IMR-90 (cell line): ENCODE measurements at regions not wholly inside any gene's neighbourhood (a gene's known extent, or its start where the extent isn't known, plus 50 kb on each side); places are given as distances from the start of the nearest gene placed in this dataset.

Experiments
- ATAC-seq: fragments of 200-7000 bp; cut with Tn5 transposase; 2 replicates; pipeline ENCODE4 v1.9.1; 2020; ENCODE audit warnings: low read depth, mild to moderate bottlenecking, moderate library complexity
- BruUV-seq: library from RNA; stranded (reverse); fragments of 400-500 nt; replicated peaks from 2 replicates; lab custom pipeline; 2021; lab: Mats Ljungman, UMichigan
- CTCF ChIA-PET: fragments of 300-600 bp; formaldehyde crosslinking; extraction: SDS; loops from one replicate; lab custom pipeline; 2021; ENCODE audit warnings: antibody characterized with exemption; lab: Yijun Ruan, JAX
- POLR2A ChIA-PET: fragments of 300-600 bp; sonication (Branson Sonifier 250); formaldehyde crosslinking; loops from one replicate; lab custom pipeline; 2022; ENCODE audit warnings: antibody characterized with exemption; ENCODE audit not compliant: unreplicated experiment; lab: Charles Lee
- DNase-seq: peaks from one replicate; pipeline ENCODE4 v3.0.0; 2013
- H2AFZ ChIP-seq: replicated peaks from 2 replicates; pipeline ENCODE3; 2013; ENCODE audit warnings: low read length, mild to moderate bottlenecking; ENCODE audit not compliant: poor library complexity
- H2AK5ac ChIP-seq: 2 replicates; pipeline ENCODE4 v1.6.1; 2013; ENCODE audit warnings: low read depth, low read length, inconsistent platforms
- H2AK9ac ChIP-seq: replicated peaks from 2 replicates; pipeline ENCODE3; 2013; ENCODE audit warnings: mild to moderate bottlenecking, low read depth, low read length, moderate library complexity; ENCODE audit not compliant: poor library complexity
- H2BK120ac ChIP-seq: 2 replicates; pipeline ENCODE4 v1.6.1; 2013; ENCODE audit warnings: low read depth, low read length, inconsistent platforms
- H2BK15ac ChIP-seq: 3 replicates; pipeline ENCODE4 v1.6.1; 2013; ENCODE audit warnings: low read depth, low read length, inconsistent platforms
- H2BK20ac ChIP-seq: 2 replicates; pipeline ENCODE4 v1.6.1; 2013; ENCODE audit warnings: low read depth, mild to moderate bottlenecking, inconsistent platforms, low read length, moderate library complexity
- H2BK5ac ChIP-seq: 2 replicates; pipeline ENCODE4 v1.6.1; 2013; ENCODE audit warnings: mild to moderate bottlenecking, low read depth, low read length, inconsistent platforms; ENCODE audit not compliant: poor library complexity, severe bottlenecking
- H3K14ac ChIP-seq: replicated peaks from 2 replicates; pipeline ENCODE4 v1.6.1; 2013; ENCODE audit warnings: low read depth, low read length, inconsistent platforms
- H3K18ac ChIP-seq: 2 replicates; pipeline ENCODE4 v1.6.1; 2013; ENCODE audit warnings: low read depth, low read length, control low read depth
- H3K23ac ChIP-seq: 2 replicates; pipeline ENCODE4 v1.6.1; 2013; ENCODE audit warnings: low read depth, low read length, inconsistent platforms
- H3K27ac ChIP-seq: 2 replicates; pipeline ENCODE4 v1.5.1; 2013; ENCODE audit warnings: mild to moderate bottlenecking, control low read depth, low read length; ENCODE audit not compliant: insufficient read depth
- H3K27me3 ChIP-seq: 2 replicates; pipeline ENCODE4 v1.6.1; 2013; ENCODE audit warnings: low read length; ENCODE audit not compliant: control insufficient read depth, insufficient read depth
- H3K36me3 ChIP-seq: 2 replicates; pipeline ENCODE4 v1.6.1; 2013; ENCODE audit warnings: low read length, mixed read lengths; ENCODE audit not compliant: control insufficient read depth, insufficient read depth
- H3K4ac ChIP-seq: 2 replicates; pipeline ENCODE4 v1.6.1; 2013; ENCODE audit warnings: low read depth, low read length, inconsistent platforms
- H3K4me1 ChIP-seq: 2 replicates; pipeline ENCODE4 v1.6.1; 2013; ENCODE audit warnings: low read length, mixed read lengths; ENCODE audit not compliant: control insufficient read depth, insufficient read depth
- H3K4me2 ChIP-seq: 2 replicates; pipeline ENCODE4 v1.6.1; 2013; ENCODE audit warnings: low read depth, mild to moderate bottlenecking, control low read depth, low read length, moderate library complexity
- H3K4me3 ChIP-seq: 2 replicates; pipeline ENCODE4 v1.5.1; 2013; ENCODE audit warnings: low read depth, mild to moderate bottlenecking, control low read depth, low read length, moderate library complexity; ENCODE audit not compliant: insufficient read depth
- H3K56ac ChIP-seq: 2 replicates; pipeline ENCODE4 v1.6.1; 2013; ENCODE audit warnings: low read length, inconsistent platforms; ENCODE audit not compliant: insufficient read depth; ENCODE audit errors: extremely low read depth
- H3K79me1 ChIP-seq, 2 experiments: 2 replicates each; pipeline ENCODE4 v1.6.1; 2013; ENCODE audit warnings: low read length in 2 of 2, inconsistent platforms in 1 of 2, low read depth in 1 of 2
- H3K9ac ChIP-seq: 2 replicates; pipeline ENCODE4 v1.6.1; 2013; ENCODE audit warnings: low read depth, low read length, control low read depth
- H3K9me1 ChIP-seq: 2 replicates; pipeline ENCODE4 v1.6.1; 2013; ENCODE audit warnings: low read length, inconsistent platforms; ENCODE audit not compliant: insufficient read depth
- H3K9me3 ChIP-seq: 2 replicates; pipeline ENCODE4 v1.6.1; 2013; ENCODE audit warnings: low read length; ENCODE audit not compliant: control insufficient read depth, insufficient read depth
- H4K20me1 ChIP-seq: 2 replicates; pipeline ENCODE4 v1.6.1; 2013; ENCODE audit warnings: low read length, inconsistent platforms; ENCODE audit not compliant: insufficient read depth
- H4K5ac ChIP-seq: 2 replicates; pipeline ENCODE4 v1.6.1; 2013; ENCODE audit warnings: mild to moderate bottlenecking, low read depth, low read length, control low read depth
- H4K8ac ChIP-seq, 2 experiments: 2 replicates each; pipeline ENCODE4 v1.6.1; 2013; ENCODE audit warnings: low read depth in 2 of 2, low read length in 2 of 2, control low read depth in 1 of 2, inconsistent platforms in 1 of 2
- H4K91ac ChIP-seq: 2 replicates; pipeline ENCODE4 v1.6.1; 2013; ENCODE audit warnings: low read depth, low read length, inconsistent platforms; ENCODE audit not compliant: insufficient read depth
- BHLHE40 ChIP-seq: fragments of 150-350 bp; IDR thresholded peaks from 2 replicates; pipeline ENCODE4 v1.6.1; 2016; ENCODE audit warnings: mild to moderate bottlenecking, low read depth, low read length
- CEBPB ChIP-seq: IDR thresholded peaks from 2 replicates; pipeline ENCODE4 v1.6.1; 2012; ENCODE audit warnings: low read depth, low read length, improper control_type of control experiment
- CHD1 ChIP-seq: IDR thresholded peaks from 2 replicates; pipeline ENCODE4 v1.6.1; 2012; ENCODE audit warnings: low read depth, low read length, improper control_type of control experiment
- CTCF ChIP-seq: conservative IDR thresholded peaks from 2 replicates; pipeline ENCODE4 v1.5.1; 2012; ENCODE audit warnings: mild to moderate bottlenecking, low read depth, low read length, improper control_type of control experiment
- ELK1 ChIP-seq: fragments of 150-350 bp; IDR thresholded peaks from 2 replicates; pipeline ENCODE4 v1.6.1; 2016; ENCODE audit warnings: low read depth, mild to moderate bottlenecking, low read length, moderate library complexity, borderline replicate concordance
- FOS ChIP-seq: fragments of 150-350 bp; IDR thresholded peaks from 2 replicates; pipeline ENCODE4 v1.6.1; 2016; ENCODE audit warnings: low read depth, low read length
- MAFK ChIP-seq: IDR thresholded peaks from 2 replicates; pipeline ENCODE4 v1.6.1; 2012; ENCODE audit warnings: low read depth, low read length, improper control_type of control experiment
- MAZ ChIP-seq: IDR thresholded peaks from 2 replicates; pipeline ENCODE4 v1.6.1; 2012; ENCODE audit warnings: low read depth, mild to moderate bottlenecking, low read length, improper control_type of control experiment, moderate library complexity, borderline replicate concordance
- MXI1 ChIP-seq: IDR thresholded peaks from 2 replicates; pipeline ENCODE4 v1.6.1; 2012; ENCODE audit warnings: low read depth, mild to moderate bottlenecking, low read length, moderate library complexity, borderline replicate concordance
- NFE2L2 ChIP-seq: fragments of 150-350 bp; IDR thresholded peaks from 2 replicates; pipeline ENCODE4 v1.6.1; 2016; ENCODE audit warnings: low read depth, mild to moderate bottlenecking, low read length
- POLR2A ChIP-seq: IDR thresholded peaks from 2 replicates; pipeline ENCODE4 v1.6.1; 2012; ENCODE audit warnings: mild to moderate bottlenecking, low read depth, low read length
- RAD21 ChIP-seq: IDR thresholded peaks from 2 replicates; pipeline ENCODE4 v1.6.1; 2012; ENCODE audit warnings: low read length, improper control_type of control experiment
- RCOR1 ChIP-seq: IDR thresholded peaks from 2 replicates; pipeline ENCODE4 v1.6.1; 2012; ENCODE audit warnings: mild to moderate bottlenecking, low read length, improper control_type of control experiment; ENCODE audit not compliant: insufficient replicate concordance
- RFX5 ChIP-seq: IDR thresholded peaks from 2 replicates; pipeline ENCODE4 v1.8.0; 2012; ENCODE audit warnings: low read depth, mild to moderate bottlenecking, low read length, moderate library complexity
- SMC3 ChIP-seq: fragments of 150-350 bp; IDR thresholded peaks from 2 replicates; pipeline ENCODE4 v1.6.1; 2016; ENCODE audit warnings: low read depth, mild to moderate bottlenecking, antibody characterized with exemption, low read length, moderate library complexity
- WGBS, 2 experiments: methylation state at CpG; one replicate each; pipeline versions ENCODE4 v1.1.5 to v1.1.7; 2013; ENCODE audit warnings: missing lambda C conversion rate in 2 of 2; ENCODE audit not compliant: insufficient read length in 1 of 2; ENCODE audit errors: extremely low coverage in 2 of 2; 5-methylcytosine and 5-hydroxymethylcytosine counted together
- dilution Hi-C: fragments of 300-500 bp; cut with HindIII; formaldehyde crosslinking; loops from one replicate; pipeline ENCODE4 v1.14.3; 2018; ENCODE audit warnings: low sequenced_read_pairs; ENCODE audit not compliant: unreplicated experiment
- in situ Hi-C: fragments of 300-500 bp; cut with MboI; formaldehyde crosslinking; loops from 3 replicates; pipeline ENCODE4 v1.14.3; 2019; ENCODE audit warnings: low sequenced_read_pairs, inconsistent platforms, mixed read lengths
- intact Hi-C: fragments of 100-400 bp; cut with micrococcal nuclease; formaldehyde crosslinking; loops from 2 replicates; pipeline ENCODE4 v1.10.0; 2022
- TF ChIP-seq, protein P1 (sequence below): fragments of 150-350 bp; IDR thresholded peaks from 2 replicates; pipeline ENCODE4 v1.6.1; 2017; ENCODE audit warnings: mild to moderate bottlenecking, antibody characterized with exemption, low read length, low read depth

GRCh38 chr3:159059395-159059794 is 257.5 kb downstream of the MFSD1 start:
- Histone ChIP-seq H3K18ac (no peak overlapping the region), H3K27me3 (no peaks in the 10 kb centered on the region), H2AFZ (no peak overlapping the region), H3K9ac (no peak overlapping the region), H2BK20ac (no peak overlapping the region), H3K36me3 (no peaks in the 10 kb centered on the region), H2AK5ac (no peak overlapping the region), H3K56ac (no peak overlapping the region), H3K4me2 (no peak overlapping the region), H4K8ac (no peak overlapping the region), H3K27ac (no peak overlapping the region), H3K4me1 (no peaks in the 10 kb centered on the region), H3K9me1 (no peaks in the 10 kb centered on the region), H2BK5ac (no peak overlapping the region), H2BK120ac (no peak overlapping the region), H3K4me3 (no peak overlapping the region), H4K91ac (no peak overlapping the region), H3K23ac (no peak overlapping the region), H2AK9ac (no peak overlapping the region), H4K5ac (no peak overlapping the region), H3K14ac (no peak overlapping the region), H4K20me1 (no peaks in the 10 kb centered on the region), H3K4ac (no peak overlapping the region), H2BK15ac (no peak overlapping the region), H3K9me3 (no peaks in the 10 kb centered on the region), H3K79me1 (no peaks in the 10 kb centered on the region)
- ATAC-seq = no peak
- in situ Hi-C loops (no loop called here), dilution Hi-C loops (no loop called here), intact Hi-C loops (no loop called here)
- ChIA-PET CTCF (no interaction called here), POLR2A (no interaction called here)
- DNase-seq = no peak
- TF ChIP-seq ELK1 = no peak
- no peak for TF ChIP-seq MXI1
- no peak for TF ChIP-seq RFX5
- no peak for TF ChIP-seq RAD21
- no peak for TF ChIP-seq MAZ
- TF ChIP-seq CHD1 = no peak
- no peak for TF ChIP-seq BHLHE40
- no peak for TF ChIP-seq NFE2L2
- TF ChIP-seq SMC3 = no peak
- no peak for TF ChIP-seq FOS
- no peak for TF ChIP-seq RCOR1
- TF ChIP-seq MAFK = no peak
- TF ChIP-seq CEBPB = no peak
- TF ChIP-seq, protein P1, sequence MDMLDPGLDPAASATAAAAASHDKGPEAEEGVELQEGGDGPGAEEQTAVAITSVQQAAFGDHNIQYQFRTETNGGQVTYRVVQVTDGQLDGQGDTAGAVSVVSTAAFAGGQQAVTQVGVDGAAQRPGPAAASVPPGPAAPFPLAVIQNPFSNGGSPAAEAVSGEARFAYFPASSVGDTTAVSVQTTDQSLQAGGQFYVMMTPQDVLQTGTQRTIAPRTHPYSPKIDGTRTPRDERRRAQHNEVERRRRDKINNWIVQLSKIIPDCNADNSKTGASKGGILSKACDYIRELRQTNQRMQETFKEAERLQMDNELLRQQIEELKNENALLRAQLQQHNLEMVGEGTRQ = no peak
- TF ChIP-seq POLR2A = no peak
- TF ChIP-seq CTCF = no peak
- no TSS peak for BruUV-seq
- 69% methylated on average over 2 of the region's 2 CpGs; no CpG with 5 or more reads in 1 of the 2 experiments for WGBS, 2 experiments
